ENCODE measurements at regions not wholly inside any gene's neighbourhood (a gene's known extent, or its start where the extent isn't known, plus 50 kb on each side); places are given as distances from the start of the nearest gene placed in this dataset.

DNA sequence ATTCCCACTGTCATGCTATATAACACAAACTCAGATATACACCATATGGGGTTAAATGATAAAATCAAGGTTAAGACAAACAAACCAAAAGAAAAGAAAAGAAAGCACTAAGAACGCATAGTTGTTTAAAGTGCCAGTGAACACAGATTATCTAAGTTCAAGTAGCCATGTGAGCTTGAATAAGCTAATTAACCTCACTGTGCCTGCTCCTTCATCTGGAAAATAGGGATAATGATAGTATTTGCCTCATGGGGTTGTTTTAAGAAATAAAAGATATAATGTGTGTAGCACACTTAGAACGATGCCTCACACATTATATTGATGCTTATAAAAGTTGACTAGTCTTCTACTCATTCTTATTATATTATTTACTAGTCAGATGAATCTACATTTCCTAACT, 72.6 kb upstream of the IL12A start:
- TF ChIP-seq CTCF (IDR thresholded peaks at IDR 0.05) (no peak), POLR2AphosphoS5 (IDR thresholded peaks at IDR 0.05) (no peak)
